Tibial artery (tissue), 4 donors: ENCODE measurements at regions not wholly inside any gene's neighbourhood (a gene's known extent, or its start where the extent isn't known, plus 50 kb on each side); places are given as distances from the start of the nearest gene placed in this dataset.

Experiments used
- DNase-seq, 2 donors: peaks; one replicate each; pipeline ENCODE4 v3.0.0-alpha.2; 2019
- H3K27ac ChIP-seq, 2 donors: fragments of 200-600 bp; sonication (generic) in 1 of 2; 1 replicate in 1 of 2; 2 replicates in 1 of 2; pipeline ENCODE4 v1.5.1; 2018 to 2019; ENCODE audit warnings: mild to moderate bottlenecking in 1 of 2
- H3K27me3 ChIP-seq, 2 donors: fragments of 200-600 bp; sonication (generic) in 1 of 2; one replicate each; pipeline versions ENCODE4 v1.5.1 to v1.6.0; 2016 to 2019
- H3K36me3 ChIP-seq, 3 donors: fragments of 200-600 bp; sonication (generic) in 2 of 3; one replicate each; pipeline ENCODE4 v1.5.1; 2016 to 2019; ENCODE audit warnings: mild to moderate bottlenecking in 2 of 3
- H3K4me1 ChIP-seq, 4 donors: fragments of 200-600 bp; sonication (generic) in 2 of 4; 1 replicate in 3 of 4; 2 replicates in 1 of 4; pipeline ENCODE4 v1.5.1; 2016 to 2019
- H3K4me3 ChIP-seq, 2 donors: fragments of 200-600 bp; sonication (generic) in 1 of 2; 1 replicate in 1 of 2; 2 replicates in 1 of 2; pipeline ENCODE4 v1.5.1; 2018 to 2019; ENCODE audit warnings: mild to moderate bottlenecking in 2 of 2
- H3K9me3 ChIP-seq, 3 donors: fragments of 200-600 bp; sonication (generic) in 1 of 3; one replicate each; pipeline ENCODE4 v1.5.1; 2016 to 2019
- intact Hi-C: fragments of 100-400 bp; cut with DNase I; formaldehyde crosslinking; loops from one replicate; pipeline ENCODE4 v1.15.0; 2023; ENCODE audit warnings: low total_unique reads
- TF ChIP-seq, protein P1 (sequence below), 2 experiments: fragments of 200-600 bp in 1 of 2; fragments of 450-650 bp in 1 of 2; IDR thresholded peaks; one replicate each; pipeline ENCODE4 v1.5.1; 2017 to 2019; ENCODE audit warnings: antibody characterized with exemption in 2 of 2, mild to moderate bottlenecking in 1 of 2, moderate library complexity in 1 of 2

DNA sequence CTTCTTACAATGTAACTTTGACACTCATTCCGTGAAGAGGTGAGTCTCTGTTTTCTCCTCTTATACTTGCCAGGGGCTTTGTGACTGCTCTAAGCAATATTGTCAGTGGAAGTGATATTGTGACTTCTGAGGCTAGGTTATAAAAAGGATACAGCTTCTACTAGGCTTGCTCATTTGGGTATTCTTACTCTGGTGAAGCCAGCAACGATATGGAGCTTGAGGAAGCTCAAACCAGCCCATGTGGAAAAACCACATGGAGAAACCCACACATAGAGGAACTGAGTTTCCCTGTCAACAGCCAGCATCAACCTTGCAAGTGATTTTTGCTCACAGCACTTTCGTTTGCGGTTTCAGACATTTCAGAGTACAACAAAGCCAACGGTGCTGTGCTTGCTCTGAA is 149.6 kb upstream of the SEMA3E start:
- intact Hi-C loops, result no loop called here
- H3K4me1 ChIP-seq, result no peaks in the 10 kb centered on the region
- H3K4me3 ChIP-seq, result no peak overlapping the region
- H3K9me3 ChIP-seq, result no peaks in the 10 kb centered on the region
- no peak overlapping the region for H3K27ac ChIP-seq
- H3K27me3 ChIP-seq, result no peaks in the 10 kb centered on the region
- TF ChIP-seq, protein P1, sequence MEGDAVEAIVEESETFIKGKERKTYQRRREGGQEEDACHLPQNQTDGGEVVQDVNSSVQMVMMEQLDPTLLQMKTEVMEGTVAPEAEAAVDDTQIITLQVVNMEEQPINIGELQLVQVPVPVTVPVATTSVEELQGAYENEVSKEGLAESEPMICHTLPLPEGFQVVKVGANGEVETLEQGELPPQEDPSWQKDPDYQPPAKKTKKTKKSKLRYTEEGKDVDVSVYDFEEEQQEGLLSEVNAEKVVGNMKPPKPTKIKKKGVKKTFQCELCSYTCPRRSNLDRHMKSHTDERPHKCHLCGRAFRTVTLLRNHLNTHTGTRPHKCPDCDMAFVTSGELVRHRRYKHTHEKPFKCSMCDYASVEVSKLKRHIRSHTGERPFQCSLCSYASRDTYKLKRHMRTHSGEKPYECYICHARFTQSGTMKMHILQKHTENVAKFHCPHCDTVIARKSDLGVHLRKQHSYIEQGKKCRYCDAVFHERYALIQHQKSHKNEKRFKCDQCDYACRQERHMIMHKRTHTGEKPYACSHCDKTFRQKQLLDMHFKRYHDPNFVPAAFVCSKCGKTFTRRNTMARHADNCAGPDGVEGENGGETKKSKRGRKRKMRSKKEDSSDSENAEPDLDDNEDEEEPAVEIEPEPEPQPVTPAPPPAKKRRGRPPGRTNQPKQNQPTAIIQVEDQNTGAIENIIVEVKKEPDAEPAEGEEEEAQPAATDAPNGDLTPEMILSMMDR (IDR thresholded peaks at IDR 0.05), result no peak
- DNase-seq, result no peak
- H3K36me3 ChIP-seq, result no peaks in the 10 kb centered on the region

GRCh38 chr7:83796760-83797159 is 147.8 kb upstream of the SEMA3E start:
- Histone ChIP-seq H3K27me3 (no peaks in the 10 kb centered on the region), H3K27ac (no peak overlapping the region), H3K9me3 (no peaks in the 10 kb centered on the region), H3K36me3 (no peaks in the 10 kb centered on the region), H3K4me3 (no peak overlapping the region), H3K4me1 (no peaks in the 10 kb centered on the region)
- intact Hi-C loops, result no loop called here
- DNase-seq, result no peak
- TF ChIP-seq, protein P1 (IDR thresholded peaks at IDR 0.05), result no peak

DNA sequence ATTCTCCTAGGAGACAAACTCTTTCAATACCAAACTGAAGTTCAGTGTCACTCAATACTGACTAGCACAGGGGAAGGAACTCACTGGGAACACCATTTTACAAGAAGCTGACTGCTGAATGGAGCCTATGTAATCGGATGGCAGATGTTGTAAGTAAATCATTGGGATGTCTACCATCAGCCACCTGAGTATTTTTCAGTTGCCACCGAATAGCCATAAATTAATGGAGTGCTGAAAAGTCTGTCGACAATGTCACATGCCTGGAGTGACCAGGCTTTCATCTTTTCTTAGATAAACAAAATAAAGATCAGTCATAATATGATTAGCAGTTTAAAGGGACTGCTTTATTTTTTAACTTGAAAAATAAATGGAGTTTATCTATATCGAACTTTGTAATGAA is 145.9 kb upstream of the SEMA3E start:
- H3K9me3 ChIP-seq, result no peaks in the 10 kb centered on the region
- no peaks in the 10 kb centered on the region for H3K27me3 ChIP-seq
- intact Hi-C loops, result no loop called here
- TF ChIP-seq, protein P1 (IDR thresholded peaks at IDR 0.05), result no peak
- DNase-seq, result no peak
- H3K4me3 ChIP-seq, result no peak overlapping the region
- no peaks in the 10 kb centered on the region for H3K4me1 ChIP-seq
- H3K36me3 ChIP-seq, result no peaks in the 10 kb centered on the region
- no peak overlapping the region for H3K27ac ChIP-seq

DNA sequence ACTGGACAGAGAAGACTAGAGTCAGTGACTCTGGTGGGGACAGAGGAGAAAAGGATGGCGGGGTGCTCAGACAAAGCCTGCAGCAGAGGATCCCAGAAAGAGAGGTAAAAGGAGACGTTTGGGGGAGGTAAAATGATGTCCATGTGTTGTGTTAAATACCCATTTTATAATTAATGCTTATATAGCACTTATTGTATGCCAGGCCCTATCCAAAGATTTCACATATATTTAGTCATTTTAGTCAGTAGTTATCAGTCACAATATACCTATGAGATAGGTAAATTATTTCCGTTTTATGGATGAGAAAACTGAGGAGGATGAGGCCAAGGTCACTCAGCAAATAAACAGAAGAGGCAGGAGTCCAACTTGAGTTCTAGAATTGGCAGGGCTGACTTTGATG is 144.6 kb upstream of the SEMA3E start:
- TF ChIP-seq, protein P1 (IDR thresholded peaks at IDR 0.05), result no peak
- DNase-seq, result no peak
- intact Hi-C loops, result no loop called here
- H3K9me3 ChIP-seq, result no peaks in the 10 kb centered on the region
- no peaks in the 10 kb centered on the region for H3K36me3 ChIP-seq
- no peak overlapping the region for H3K27ac ChIP-seq
- H3K4me1 ChIP-seq, result no peaks in the 10 kb centered on the region
- no peaks in the 10 kb centered on the region for H3K27me3 ChIP-seq
- H3K4me3 ChIP-seq, result no peak overlapping the region

- H3K4me3 ChIP-seq, result no peak overlapping the region
- H3K4me1 ChIP-seq, result no peaks in the 10 kb centered on the region
- no peak for DNase-seq
- no peaks in the 10 kb centered on the region for H3K27me3 ChIP-seq
- H3K9me3 ChIP-seq, result no peaks in the 10 kb centered on the region
- no peak overlapping the region for H3K27ac ChIP-seq
- TF ChIP-seq, protein P1 (IDR thresholded peaks at IDR 0.05), result no peak
- intact Hi-C loops, result no loop called here
- H3K36me3 ChIP-seq, result no peaks in the 10 kb centered on the region
Measured at GRCh38 chr7:83791737-83792136, 142.8 kb upstream of the SEMA3E start.

- no peak overlapping the region for H3K4me3 ChIP-seq
- no peaks in the 10 kb centered on the region for H3K4me1 ChIP-seq
- no peaks in the 10 kb centered on the region for H3K27me3 ChIP-seq
- no peak overlapping the region for H3K27ac ChIP-seq
- no peaks in the 10 kb centered on the region for H3K36me3 ChIP-seq
- H3K9me3 ChIP-seq, result no peaks in the 10 kb centered on the region
- DNase-seq, result no peak
- intact Hi-C loops, result no loop called here
- TF ChIP-seq, protein P1 (IDR thresholded peaks at IDR 0.05), result no peak
Measured at GRCh38 chr7:83786858-83787257, 137.9 kb upstream of the SEMA3E start.
